SK-MEL-5 (cell line): ENCODE measurements at regions not wholly inside any gene's neighbourhood (a gene's known extent, or its start where the extent isn't known, plus 50 kb on each side); places are given as distances from the start of the nearest gene placed in this dataset.

Experiments
- DNase-seq: peaks from one replicate; pipeline ENCODE4 v3.0.0-alpha.2; 2016; ENCODE audit warnings: low read depth, low spot score
- in situ Hi-C: cut with HindIII; loops from 2 replicates; pipeline ENCODE4 v1.10.0; 2016; ENCODE audit warnings: low sequenced_read_pairs, high pct_unique_total_duplicates, low pct_unique_long_range_greater_than_20kb

DNA sequence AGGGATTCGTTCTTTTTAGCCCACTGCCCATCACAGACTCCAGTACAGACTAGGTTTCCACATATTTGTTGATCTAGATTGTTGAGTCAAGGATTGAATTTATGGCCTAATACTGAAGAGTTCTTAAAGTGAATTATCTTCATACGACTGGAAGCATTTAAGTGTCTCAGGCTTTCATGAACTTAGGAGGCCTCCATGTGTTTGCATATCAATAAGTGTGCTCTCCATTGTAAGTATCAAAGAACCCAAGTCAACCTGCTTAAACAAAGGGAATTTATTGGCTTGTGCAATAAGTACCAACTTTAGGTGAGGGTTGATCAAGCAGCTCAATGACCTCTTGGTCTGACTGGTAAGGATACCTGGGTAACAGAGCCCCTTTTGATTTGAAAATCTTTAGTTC, 382.1 kb downstream of the PDCD6IP start:
- in situ Hi-C loops, result no loop called here
- DNase-seq, result no peak

DNA sequence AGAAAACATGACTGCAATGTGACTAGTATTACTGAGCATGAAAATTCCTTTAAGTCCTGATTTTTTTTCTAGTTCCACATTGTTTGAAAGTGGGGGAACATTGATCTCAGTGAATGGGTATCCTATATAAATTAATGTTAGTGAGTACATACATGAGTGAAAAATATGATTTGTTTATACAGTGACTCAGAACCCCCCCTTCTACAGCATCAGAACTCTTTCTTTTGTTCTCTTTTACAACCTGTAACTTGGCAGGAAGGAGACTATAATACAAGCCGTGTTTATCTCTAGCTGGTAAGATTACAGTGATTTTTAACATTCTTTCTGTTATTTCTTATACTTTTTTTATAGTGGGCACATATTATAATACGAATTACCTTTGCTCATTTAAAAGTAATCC, 384.7 kb downstream of the PDCD6IP start:
- no peak for DNase-seq
- in situ Hi-C loops, result no loop called here

DNA sequence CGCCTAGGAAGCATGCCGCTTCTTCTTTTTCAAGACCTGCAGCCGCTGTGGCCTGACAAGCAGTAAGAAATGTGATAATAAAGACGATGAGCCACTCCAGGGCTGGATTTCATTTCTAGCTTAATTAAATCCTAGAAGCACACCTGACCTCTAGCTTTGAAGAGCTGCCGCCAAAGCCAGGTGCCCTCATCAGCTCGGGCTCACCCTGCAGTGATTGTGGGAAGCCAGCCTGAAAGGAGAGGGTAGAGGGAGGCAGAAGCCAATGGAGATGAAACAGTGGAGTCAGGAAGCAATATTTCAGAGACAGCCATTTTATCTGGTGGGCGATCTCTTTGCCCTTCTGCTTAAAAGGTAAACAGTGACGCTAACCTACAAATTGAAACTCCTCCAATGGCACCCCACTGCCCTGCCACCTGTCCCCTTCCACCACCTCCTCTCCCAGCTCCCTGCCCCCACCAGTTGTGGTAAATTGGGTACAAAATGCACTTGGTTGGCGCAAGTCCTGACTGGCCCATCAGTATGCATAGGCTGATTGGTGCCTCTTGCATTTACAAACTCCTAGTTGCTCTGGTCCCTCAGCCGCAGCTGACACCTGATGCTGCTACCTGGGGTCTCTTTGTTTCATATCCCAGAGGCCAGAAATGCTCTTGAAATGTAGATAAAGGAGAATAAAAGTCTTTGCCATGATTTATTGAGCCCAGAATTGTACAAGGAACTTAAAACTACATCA, 385.3 kb downstream of the PDCD6IP start:
- in situ Hi-C loops, result no loop called here
- DNase-seq, result no peak

DNA sequence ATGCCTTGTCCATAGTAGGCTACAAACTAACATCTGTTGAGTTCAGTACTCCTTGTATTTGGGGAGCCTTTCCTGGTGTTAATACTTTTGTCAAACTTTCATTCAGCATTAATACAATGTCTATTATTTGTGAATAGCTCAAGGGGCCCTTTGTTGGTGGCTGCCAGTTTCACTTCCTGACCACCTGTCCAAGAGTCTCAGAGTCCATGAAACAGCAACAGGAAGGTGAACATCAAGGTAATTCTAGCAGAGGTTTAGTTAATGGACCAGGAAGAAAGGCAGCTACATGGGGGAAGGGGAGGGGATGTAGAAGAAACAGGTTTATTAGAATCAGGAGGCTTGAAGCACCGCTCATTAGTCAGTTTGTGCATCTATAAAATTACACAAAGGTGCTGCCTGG, 386.9 kb downstream of the PDCD6IP start:
- in situ Hi-C loops, result no loop called here
- no peak for DNase-seq

DNA sequence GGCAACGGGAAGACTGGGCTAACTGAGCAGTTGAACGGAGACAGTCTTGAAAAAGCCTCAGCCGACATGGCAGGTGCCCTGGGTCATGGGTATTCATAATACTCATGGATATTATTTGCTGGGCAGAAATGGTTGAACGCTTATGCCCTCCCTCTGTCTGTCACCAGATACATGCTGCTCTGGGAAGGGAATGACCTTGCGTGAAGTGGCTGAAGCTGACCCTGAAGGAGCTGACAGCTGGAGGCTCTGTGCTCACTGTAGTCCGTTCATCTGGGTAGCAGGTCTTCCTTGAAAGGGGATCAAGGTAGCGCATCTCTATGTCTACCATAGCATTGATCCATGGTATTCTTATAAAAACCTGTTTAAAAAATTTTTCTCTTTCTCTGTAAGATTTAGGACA, 390.7 kb downstream of the PDCD6IP start:
- DNase-seq, result no peak

DNA sequence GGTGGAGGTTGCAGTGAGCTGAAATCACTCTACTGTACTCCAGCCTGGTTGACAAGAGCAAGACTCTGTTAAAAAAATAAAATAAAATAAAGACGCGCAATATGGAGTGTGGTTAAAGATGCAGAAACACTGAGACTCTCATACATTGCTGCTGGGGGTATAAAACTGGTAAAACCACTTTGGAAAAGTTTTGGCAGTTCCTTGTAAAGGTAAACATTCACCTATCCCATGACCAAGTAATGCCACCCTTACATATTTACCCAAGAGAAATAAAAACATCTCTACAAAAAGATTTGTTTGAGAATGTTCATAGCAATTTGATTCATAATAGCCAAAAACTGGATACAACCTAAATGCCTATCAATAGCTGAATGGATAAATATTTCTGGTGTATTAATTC, 398.5 kb downstream of the PDCD6IP start:
- in situ Hi-C loops, result no loop called here
- no peak for DNase-seq

More for the DNA sequence above, 390.7 kb downstream of the PDCD6IP start:
- in situ Hi-C loops, result no loop called here

DNA sequence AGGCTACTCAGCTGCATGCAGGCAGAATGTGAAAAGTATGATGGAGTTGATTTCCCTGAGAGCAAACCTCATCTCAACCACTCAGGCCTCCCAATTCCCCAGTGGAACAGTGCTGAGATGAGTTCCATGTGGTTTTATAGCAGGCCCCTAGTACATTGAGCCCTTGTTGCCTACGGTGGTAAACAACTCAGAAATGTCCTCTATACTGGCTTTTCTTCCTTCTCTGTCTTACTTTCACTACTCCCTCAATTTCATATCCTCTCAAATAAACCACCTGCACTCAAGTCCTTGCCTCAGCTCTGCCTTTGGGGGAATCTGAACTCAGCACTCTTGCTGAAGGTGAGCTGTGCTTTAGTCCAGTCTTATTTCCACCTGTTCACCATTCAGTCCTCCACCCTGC, 399.9 kb downstream of the PDCD6IP start:
- DNase-seq, result no peak
- in situ Hi-C loops, result no loop called here

DNA sequence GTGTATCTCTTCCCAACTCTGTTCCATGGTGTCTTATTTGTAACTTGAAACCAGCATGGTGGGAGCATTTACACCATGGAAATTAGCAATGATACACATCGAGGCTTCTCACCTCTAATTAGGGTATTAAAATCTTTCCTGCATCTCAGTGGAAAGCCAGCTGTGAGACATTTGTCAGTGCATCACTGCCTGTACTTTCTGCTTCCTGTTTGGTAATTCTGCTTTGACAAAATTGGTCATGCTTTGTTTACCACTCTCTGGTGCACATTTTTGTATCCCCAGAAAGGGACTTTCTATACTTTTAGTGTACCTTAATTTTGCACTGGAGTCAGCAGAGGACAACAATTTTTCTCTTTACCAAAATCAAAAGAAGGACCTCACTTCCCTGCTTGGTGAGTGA, 402.1 kb downstream of the PDCD6IP start:
- no peak for DNase-seq
- in situ Hi-C loops, result no loop called here

DNA sequence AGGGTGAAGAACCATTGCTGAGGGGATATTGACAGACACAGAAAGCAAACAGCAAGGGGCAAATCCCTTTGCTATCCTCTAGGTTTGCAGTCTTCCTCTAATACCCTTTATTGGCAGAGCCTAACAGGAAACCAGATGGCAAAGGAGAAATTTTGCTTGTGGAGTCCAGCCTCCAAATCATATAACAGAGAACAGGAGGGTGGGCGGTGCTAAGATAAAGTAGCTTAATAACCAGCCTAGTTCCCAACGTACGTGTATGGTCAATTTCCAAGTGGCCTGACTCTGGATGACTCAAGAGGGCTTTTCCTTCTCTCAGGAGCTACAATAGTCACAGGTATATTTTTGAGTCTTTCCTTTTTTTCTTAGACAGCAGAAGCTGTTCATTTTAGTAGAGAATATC, 404.5 kb downstream of the PDCD6IP start:
- in situ Hi-C loops, result no loop called here

DNA sequence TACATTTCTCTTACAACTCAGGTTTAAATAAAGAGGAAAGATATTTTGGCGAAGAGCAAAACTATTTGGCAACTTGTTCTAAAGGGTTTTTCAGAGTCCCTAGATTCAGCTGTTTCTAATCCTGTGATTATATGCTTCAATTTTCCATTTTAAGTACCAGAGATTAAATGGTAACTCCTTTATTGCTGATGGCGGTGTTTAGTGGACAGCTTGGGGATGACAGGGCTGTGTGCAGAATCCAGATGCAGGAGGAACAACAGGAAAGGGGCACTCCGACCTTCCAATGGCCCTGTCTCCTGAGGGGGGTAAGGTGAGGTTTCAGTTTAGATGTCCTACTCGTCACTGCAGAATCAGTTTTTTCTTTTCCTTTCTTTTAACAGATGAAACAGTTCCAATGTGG, 405.0 kb downstream of the PDCD6IP start:
- in situ Hi-C loops, result no loop called here

More for the DNA sequence above, 404.5 kb downstream of the PDCD6IP start:
- DNase-seq, result no peak

DNA sequence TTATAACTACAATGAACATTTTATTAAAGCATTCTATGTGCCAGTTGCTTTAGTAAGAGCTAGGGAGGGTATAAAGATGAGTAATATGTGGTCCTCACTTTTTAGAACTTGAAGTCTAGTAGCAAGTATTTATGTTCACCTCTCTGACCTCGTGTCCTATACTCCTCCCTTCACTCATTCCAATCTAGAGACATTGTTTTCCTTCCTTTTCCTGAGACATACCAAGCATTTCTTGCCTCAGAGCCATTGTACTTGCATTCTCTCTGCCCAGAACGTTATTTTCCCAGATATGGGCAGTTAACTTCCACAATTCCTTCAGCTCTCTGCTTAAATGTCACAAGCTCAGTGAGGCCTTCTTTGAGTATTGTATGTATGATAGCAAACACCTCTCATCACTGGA, 408.6 kb downstream of the PDCD6IP start:
- no peak for DNase-seq
- in situ Hi-C loops, result no loop called here

More for the DNA sequence above, 405.0 kb downstream of the PDCD6IP start:
- DNase-seq, result no peak

DNA sequence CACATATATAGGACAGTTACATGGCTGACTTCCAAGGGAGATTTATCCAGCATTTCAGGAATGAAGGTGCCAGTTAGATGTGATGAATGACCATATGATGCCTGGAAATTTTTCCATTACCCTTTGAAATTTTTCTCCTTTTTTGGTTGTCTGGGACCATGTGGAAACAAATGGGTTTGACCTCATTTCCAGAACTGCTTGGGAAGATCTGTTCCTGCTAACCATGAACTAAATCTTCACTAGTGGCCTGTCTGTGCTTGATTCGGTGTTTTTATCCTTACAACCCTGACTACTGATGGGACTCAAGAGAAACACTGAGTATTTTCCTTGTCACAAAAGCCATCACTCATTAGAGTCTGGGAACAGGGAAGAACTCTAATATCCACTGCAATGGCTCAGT, 409.4 kb downstream of the PDCD6IP start:
- no peak for DNase-seq

DNA sequence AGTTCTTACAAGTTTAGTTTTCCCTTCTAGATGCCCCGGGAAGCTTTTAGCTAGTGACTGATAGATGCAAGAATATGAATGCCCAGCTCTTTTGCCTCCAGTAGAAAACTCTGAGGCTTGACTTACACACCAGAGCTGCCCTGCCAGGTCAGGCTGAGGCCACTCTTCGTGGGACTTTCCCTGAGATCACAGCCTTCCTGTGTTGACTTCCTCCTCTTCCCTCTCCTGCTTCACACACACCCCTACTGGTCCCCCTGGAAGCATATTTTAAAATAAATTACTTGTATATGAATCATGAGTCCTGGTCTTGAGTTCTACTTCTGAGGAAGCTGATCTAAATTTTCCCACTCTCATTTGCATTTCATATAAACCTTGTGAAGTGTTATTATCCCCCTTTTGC, 413.7 kb downstream of the PDCD6IP start:
- DNase-seq, result no peak
- in situ Hi-C loops, result no loop called here

More for the DNA sequence above, 409.4 kb downstream of the PDCD6IP start:
- in situ Hi-C loops, result no loop called here

DNA sequence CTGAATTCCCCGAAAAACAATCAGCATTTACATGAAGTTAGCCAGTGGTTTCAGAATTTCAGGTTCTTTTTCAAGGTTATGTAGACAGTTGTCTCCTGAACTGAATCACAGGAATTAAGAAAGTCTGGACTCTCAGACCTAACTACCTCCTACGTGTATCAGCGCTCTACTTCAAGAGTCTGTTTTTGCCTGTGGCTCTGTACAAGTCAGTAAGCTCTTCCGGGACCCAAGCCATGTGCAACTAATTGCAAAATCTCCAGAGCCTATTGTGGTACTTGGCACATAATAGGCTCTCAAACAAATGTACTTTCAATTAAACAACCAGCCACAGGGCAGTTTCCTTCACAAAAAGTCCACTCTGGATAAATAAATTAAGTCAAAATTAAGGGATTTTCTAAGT, 414.2 kb downstream of the PDCD6IP start:
- in situ Hi-C loops, result no loop called here
- DNase-seq, result no peak

DNA sequence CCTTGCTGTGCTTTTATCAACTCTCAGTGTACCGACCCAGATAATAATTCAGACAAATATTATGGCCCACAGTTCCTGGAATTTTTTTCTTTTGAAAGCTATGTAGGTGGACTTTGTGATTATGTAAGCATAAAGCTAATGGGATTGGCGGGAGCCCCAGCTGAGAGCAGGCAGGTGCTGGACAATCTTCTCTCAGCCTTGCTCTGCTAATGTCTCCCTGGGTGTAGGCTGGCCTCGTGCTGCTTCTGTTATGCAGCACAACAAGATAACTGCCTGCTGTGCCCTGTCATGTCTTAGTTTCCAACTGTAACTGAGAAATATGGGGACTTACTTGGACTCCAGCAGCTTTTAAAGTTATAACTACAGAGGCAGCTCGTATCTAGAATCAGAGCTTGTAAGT, 415.0 kb downstream of the PDCD6IP start:
- in situ Hi-C loops, result no loop called here

DNA sequence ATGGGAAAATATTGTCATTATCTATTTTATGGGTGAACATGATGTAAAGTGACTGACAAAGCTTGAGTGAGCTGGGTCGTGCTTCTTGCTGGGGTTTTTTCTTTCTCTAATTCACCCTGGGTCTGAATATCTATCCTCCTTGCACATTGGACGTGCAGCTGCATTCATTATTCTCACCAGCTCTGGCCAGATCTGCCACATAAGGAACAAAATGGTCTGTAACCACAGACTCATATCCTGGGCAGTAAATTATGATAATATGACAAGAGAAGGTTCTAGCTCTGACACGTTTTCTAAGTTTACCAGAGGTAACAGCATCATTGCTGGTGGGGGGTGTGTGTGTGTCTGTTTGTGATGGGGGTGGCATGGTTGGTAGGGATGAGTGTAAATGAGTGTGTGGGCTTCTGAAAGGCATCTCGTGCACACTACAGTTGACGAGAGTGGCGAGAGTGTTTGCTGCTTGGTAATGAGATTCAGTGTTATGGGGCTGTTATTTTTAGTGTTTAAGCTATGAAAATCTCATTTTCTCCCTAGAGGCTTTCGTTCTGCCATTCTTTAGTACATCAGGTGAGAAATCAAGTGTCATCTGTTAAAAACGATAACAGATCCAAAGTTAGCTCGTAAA, 418.4 kb downstream of the PDCD6IP start:
- no peak for DNase-seq
- in situ Hi-C loops, result no loop called here

More for the DNA sequence above, 415.0 kb downstream of the PDCD6IP start:
- no peak for DNase-seq

DNA sequence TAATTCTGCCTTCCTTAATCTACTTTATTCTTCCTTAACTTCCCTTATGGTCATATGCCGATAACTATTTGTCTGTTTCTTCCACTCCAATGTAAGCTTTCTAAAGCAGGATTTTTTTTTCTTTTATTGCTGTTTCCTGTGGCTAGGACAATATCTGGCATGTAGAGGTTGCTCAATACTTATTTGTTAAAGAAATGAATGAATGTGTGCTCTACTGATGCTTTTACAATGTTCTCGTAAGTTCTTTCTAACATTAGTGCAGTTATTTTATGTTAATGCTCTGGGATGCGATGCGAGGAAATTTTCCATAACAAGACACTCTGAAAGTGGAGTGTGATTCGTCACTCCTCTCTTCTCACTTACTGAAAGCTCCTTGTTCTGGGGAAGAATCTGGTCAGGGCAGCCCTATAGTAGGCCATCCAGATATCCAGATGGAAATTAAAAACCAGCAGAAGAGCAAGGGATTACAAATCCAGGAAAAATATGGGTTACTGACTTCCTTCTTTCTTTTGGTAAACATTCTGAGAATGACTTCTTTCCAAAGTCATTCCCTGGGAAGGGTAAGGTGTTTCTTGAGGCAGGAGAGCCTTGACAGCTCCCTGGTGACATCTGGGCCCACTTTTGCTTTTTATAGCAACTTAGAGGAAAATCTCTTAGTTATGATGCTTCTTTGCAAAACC, 420.4 kb downstream of the PDCD6IP start:
- in situ Hi-C loops, result no loop called here
- no peak for DNase-seq

DNA sequence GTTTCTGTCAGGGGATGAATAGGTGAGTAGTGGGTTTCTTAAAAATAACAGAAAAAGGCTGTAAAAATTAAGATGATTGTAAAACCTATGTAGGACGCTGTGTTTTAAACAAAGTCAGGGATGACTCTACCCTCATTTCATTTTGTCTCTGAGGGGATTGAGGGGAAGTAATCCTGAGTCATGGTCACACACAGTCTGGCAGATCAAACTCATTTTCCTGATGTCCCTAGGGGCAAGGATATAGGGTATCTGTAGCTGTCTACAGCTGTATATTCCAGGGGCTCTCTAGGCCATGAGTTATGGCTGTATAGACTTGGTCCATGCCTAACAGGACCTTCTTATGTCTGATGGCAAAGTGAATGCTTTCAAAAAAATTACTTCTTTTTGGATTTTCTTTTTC, 421.1 kb downstream of the PDCD6IP start:
- DNase-seq, result no peak
- in situ Hi-C loops, result no loop called here

DNA sequence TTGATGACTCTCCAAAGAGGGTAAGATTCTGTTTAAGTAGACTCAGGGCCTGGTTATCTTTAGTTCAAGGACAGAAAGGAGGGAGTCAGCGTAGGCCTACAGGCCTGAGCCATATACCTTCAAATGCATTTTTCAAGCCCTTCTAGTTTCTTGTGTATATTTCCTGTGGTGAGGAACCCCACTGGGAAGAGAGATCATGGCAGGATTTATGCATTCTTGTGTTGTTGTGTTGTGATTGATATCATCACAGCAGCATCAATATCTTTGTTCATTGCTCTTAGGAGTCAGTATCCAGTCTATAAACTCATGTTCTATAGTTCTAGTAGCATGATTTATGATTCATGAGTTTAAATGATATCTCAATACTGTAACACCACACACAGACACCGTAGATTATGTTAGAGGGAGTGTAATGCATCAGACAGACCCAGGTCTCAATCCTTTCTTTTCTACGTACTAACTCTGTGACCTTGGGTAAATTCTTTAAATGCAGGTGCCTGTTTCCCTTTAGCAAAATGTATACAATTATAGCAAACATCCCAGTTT, 427.5 kb downstream of the PDCD6IP start:
- DNase-seq, result no peak
- in situ Hi-C loops, result no loop called here
